TTC549 (cell line): ENCODE measurements at regions not wholly inside any gene's neighbourhood (a gene's known extent, or its start where the extent isn't known, plus 50 kb on each side); places are given as distances from the start of the nearest gene placed in this dataset.
"Not testable (repeated sequence)": the region's sequence is repeated elsewhere in the genome, so short reads cannot be mapped to it uniquely, and the experiment has no call there.

Experiments
- FAIRE-seq: peaks from 2 replicates; lab custom pipeline; 2012; peaks lifted over from hg19 to GRCh38; lab: Jason Lieb, UNC

GRCh38 chr11:112617977-112618826 lies 343.0 kb upstream of the NCAM1 start:
- no peak for FAIRE-seq

GRCh38 chr11:112619106-112619505 lies 342.1 kb upstream of the NCAM1 start:
- FAIRE-seq = no peak

DNA sequence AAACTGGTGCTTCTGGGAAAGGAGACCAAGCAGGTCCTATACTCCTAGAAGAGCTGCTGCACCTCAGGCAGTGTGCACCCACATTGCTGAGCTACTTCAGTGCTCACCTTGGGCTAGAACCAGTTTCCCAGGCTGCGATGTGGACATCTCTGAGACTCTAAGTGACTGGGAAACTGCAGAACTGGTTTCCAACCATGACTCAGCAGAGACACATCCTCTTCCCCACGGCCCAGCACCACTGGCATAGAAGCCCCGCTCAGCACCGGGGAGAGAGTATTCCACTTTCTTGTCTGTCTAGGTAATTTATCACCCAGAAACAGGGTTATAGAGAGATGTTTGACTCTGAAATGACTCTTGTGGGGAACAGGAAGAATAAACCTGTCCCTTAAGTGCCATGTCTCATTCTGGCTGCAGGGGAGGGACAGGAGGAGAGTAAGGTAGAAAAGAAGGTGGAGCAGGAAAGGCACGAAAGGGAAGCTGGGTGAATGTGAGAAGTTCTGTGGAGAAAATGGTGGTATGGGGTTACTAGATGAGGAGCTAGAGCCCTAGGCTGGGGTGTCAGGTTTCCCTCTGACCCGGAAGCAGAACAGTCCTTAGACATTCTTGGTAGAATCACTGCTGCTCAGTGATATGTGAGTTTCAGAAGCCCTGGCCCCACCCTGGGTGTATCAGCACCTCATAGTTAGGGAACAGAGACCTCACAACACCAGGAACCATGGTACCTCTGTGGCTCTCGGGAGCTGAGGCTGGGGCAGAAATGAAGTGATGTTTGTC lies 340.4 kb upstream of the NCAM1 start:
- FAIRE-seq = no peak

- FAIRE-seq = no peak
These were observed 338.2 kb upstream of the NCAM1 start for GRCh38 chr11:112623057-112623456.

DNA sequence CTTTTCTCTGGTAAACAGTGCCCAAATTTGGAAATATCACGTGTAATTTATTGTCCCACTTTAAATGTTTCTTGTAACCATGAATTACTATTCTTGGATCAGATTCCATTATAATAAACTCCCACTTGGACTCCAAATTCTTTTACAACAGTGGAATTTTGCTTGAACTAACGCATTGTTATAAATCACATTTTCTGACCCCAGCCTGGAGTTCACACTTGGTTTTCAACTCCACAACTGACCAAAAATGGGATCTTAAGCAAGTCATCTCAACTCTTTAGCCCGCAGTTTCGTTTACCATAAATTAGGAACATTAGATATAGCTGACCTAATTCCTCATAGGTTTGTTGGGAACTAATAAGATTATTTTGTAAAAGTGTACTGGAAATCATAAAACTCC lies 336.8 kb upstream of the NCAM1 start:
- no peak for FAIRE-seq

DNA sequence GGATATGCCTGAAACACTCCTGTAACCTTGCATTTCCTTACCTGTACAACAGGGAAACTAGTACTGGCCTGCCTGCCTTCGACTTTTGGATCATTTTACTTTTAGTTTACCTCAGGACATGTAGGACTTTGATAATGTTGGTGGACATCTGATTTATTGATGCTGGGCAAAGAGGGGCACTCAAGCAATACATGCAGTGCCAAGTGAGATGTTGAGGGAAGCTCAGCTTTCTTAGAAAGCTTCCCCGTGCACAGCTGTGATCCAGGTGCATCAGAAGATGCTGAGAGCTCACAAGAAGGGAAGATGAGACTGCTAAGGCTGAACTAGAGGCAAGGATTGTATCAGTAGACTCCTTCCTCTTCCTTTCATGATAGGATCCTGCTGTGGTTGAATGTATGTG lies 336.2 kb upstream of the NCAM1 start:
- FAIRE-seq = not testable (repeated sequence)

GRCh38 chr11:112625814-112626213 lies 335.4 kb upstream of the NCAM1 start:
- no peak for FAIRE-seq

DNA sequence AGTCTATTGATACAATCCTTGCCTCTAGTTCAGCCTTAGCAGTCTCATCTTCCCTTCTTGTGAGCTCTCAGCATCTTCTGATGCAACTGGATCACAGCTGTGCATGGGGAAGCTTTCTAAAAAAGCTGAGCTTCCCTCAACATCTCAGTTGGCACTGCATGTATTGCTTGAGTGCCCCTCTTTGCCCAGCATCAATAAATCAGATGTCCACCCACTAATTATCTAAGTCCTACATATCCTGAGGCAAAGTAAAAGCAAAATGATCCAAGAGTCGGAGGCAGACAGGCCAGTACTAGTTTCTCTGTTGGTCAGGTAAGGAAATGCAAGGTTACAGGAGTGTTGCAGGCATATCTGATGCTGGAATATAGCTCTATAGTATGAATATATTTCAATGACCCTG lies 334.5 kb upstream of the NCAM1 start:
- FAIRE-seq = no peak

DNA sequence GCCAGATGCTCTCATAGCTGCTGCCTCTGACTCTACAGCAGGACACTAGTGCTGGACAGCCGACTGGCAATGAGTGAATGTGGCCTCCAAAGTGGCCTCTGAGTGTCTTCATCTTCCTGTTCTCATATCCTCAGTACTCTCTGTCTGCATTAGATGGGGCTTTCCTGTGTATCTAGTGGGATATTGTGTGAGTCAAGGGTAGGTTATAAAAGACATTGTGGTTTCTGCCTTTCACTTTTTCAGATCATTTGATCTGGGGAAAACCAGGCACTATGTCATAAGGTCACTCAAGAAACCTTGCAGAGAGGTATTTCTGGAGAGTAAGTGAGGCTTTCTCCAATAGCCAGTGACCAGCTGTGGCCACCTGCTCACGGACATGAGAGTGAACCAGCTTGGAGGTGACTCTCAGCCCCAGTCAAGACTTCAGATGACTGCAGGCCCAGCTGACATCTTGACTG lies 333.6 kb upstream of the NCAM1 start:
- no peak for FAIRE-seq

- no peak for FAIRE-seq
These were observed 332.5 kb upstream of the NCAM1 start for GRCh38 chr11:112628676-112629075.

GRCh38 chr11:112630496-112630895 lies 330.7 kb upstream of the NCAM1 start:
- FAIRE-seq = no peak

DNA sequence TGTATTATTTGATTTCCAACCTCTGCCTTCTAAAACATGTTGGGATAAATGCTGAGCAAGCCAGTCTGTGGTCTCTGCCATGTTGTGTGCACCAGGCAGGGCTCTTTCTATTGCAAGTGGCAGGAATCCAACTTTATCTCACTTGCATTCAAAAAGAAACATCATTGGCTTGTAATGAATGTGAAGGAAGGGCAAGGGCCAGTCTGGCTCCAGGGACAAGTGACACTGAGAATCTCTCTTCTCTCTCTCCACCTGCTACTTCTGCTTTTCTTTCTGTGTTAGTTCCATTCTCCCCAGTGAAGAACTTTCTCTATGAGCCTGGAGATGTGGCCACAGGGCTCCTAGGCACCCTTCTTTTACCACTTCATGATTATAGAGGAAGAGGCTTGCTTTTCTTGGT lies 329.9 kb upstream of the NCAM1 start:
- no peak for FAIRE-seq

DNA sequence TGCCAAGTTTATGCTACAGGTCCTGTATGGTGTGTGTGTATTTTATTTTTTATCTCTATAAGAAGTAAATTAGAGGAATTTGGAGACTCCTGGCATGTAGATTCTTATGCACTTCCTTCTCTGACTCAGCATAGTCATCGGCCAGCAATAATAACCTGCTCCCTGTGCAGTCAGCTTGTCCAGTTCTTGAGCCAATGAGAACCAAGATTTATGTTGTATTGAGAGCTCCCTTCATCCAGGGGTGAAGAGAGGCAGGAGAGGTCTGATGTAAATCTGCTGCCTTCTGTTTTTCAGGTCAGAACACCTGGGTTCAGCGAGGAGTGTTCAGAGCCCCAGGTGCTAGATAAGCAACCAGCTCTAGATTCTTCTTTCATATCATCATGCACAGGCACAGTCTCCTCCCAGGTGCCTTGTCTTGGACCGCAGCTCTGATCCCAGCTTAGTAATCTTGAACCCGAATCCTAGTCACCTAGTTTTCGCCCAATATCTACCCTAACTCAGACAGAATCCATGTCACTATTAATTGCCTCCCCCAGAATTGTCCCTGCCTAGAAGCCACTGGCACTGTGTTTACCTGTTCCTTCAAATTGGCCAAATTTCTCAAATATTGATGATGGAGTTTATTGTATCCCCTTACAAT lies 328.2 kb upstream of the NCAM1 start:
- no peak for FAIRE-seq

DNA sequence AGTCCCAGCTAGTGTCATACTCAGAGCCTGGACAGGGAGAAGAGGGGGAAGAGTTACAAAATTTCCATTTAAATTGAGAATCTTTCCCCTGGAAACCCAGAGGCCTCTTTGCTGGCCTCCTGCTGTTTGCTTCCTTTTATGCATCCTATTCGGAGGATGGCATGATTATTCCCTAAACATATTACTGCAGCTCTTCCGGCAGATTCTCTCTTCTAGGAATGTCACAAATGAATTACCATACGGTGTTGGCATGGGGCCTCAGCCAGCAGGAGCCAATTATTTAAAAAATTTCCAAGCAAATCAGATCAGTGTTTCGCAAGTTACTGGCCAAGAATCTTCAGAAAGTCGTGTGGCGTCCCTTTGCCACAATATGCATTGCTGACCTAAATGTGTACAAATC lies 326.7 kb upstream of the NCAM1 start:
- no peak for FAIRE-seq

DNA sequence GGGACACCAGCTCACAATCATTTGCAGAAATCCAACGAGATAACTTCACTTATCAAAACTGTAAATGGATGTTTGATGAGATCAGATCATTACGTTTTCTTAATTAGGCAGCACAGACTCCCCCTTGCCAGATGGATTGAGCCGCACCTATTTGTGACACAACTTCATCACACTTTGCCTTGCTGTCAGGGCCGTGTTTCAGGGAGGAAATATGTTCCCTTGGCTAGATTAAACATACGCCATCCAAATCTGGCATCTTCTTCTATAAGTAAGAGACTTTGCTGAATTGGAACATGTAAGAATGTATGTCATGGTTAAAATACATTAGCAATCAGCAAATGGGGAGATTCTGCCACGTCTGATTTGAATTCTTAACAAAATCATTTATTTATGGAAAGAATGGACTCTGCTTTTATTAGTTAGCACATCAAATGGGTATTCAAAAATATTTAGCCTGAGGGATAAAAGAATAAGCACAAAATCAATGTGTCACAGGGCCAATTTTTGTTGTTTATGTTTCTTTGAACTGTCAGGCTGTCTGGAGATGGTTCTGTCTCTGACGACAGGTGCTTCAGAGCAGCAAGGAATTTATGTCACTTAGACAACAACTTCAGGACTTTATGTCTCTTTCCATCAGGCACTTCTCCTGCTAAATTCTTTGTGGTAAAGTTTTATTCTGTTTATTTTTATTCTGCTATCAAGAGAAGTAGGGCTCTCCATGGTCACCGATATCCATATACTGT lies 326.1 kb upstream of the NCAM1 start:
- no peak for FAIRE-seq

- FAIRE-seq = no peak
These were observed 324.1 kb upstream of the NCAM1 start for GRCh38 chr11:112637076-112637475.

GRCh38 chr11:112637876-112638275 lies 323.3 kb upstream of the NCAM1 start:
- no peak for FAIRE-seq

- FAIRE-seq = no peak
These were observed 321.8 kb upstream of the NCAM1 start for GRCh38 chr11:112639469-112639868.

GRCh38 chr11:112643416-112643815 lies 317.8 kb upstream of the NCAM1 start:
- no peak for FAIRE-seq

DNA sequence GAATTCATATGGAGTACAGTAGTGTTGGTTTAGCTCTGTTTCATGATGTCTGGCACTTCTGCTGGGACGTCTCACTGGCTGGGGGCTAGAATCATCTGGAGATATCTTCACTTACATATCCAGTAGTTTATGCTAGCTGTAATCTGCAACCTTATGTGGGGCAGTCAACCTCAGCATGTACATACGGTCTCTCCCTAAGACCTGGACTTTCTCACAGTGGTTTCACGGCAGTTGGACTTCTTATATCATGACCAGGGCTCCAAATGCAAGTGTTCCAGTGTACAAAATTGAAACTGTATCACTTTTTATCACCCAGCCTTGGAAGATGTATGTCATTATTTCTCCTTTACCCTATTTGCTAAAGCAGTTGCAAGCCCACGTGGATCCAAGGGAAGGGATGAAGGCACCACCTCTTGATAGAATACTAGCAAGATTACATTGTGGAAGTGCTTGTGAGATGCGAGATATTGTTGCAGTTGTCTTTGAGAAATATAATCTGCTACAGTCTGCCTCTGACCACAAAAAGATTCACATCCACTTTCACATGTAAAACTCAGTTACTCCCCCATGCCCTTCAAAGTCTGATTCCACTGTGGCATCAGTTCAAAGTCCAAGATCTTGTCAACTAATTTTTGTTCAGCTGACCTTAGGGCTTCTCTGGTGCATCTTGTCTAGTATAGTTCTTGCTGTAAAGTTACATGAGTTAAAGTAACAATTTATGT lies 316.6 kb upstream of the NCAM1 start:
- no peak for FAIRE-seq

DNA sequence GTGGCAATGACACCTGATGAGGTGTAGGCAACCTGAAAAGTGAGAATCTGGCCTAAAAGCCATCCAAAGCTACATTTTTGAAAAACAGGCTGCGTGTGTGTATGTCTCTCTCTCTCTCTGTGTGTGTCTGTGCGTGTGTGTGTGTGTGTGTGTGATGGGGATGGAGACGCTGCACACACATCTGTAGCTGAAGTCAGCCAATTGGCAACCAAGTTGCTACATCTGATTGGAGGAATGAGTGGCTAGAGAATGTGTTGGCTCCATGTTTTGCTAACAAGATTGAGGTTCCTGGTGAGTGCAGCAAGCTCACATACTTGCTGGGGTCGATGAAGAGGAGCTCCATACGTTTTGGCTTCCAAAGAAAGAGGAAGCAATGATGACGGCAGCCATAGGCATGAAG lies 311.4 kb upstream of the NCAM1 start:
- FAIRE-seq = no peak

- FAIRE-seq = no peak
These were observed 310.7 kb upstream of the NCAM1 start for GRCh38 chr11:112650527-112650926.
